Neural progenitor cell (in vitro differentiated cells): ENCODE measurements at regions not wholly inside any gene's neighbourhood (a gene's known extent, or its start where the extent isn't known, plus 50 kb on each side); places are given as distances from the start of the nearest gene placed in this dataset.

Experiments used
- DNase-seq: peaks from one replicate; pipeline ENCODE4 v3.0.0-alpha.2; 2016; ENCODE audit warnings: low spot score
- H2AFZ ChIP-seq: fragments of 200-600 bp; sonication (generic); replicated peaks from 2 replicates; pipeline ENCODE4 v1.6.1; 2016; ENCODE audit warnings: antibody characterized with exemption
- H3F3A ChIP-seq: fragments of 200-600 bp; sonication (generic); 2 replicates; pipeline ENCODE4 v1.6.1; 2016; ENCODE audit warnings: antibody characterized with exemption, low read depth
- H3K27ac ChIP-seq: fragments of 200-600 bp; sonication (generic); 2 replicates; pipeline ENCODE4 v1.5.1; 2016; ENCODE audit warnings: mild to moderate bottlenecking
- H3K27me3 ChIP-seq: fragments of 200-600 bp; sonication (generic); 2 replicates; pipeline ENCODE4 v1.6.1; 2016; ENCODE audit warnings: mild to moderate bottlenecking, moderate library complexity
- H3K36me3 ChIP-seq: fragments of 200-600 bp; sonication (generic); 2 replicates; pipeline ENCODE4 v1.5.1; 2016
- H3K4me1 ChIP-seq: fragments of 200-600 bp; sonication (generic); 2 replicates; pipeline ENCODE4 v1.6.1; 2016; ENCODE audit warnings: mixed run types
- H3K4me2 ChIP-seq: fragments of 200-600 bp; sonication (generic); 2 replicates; pipeline ENCODE4 v1.6.1; 2016
- H3K4me3 ChIP-seq: fragments of 200-600 bp; sonication (generic); 2 replicates; pipeline ENCODE4 v1.5.1; 2016
- H3K79me2 ChIP-seq: fragments of 200-600 bp; sonication (generic); 2 replicates; pipeline ENCODE4 v1.6.1; 2016; ENCODE audit warnings: low read depth
- H3K9ac ChIP-seq: fragments of 200-600 bp; sonication (generic); 2 replicates; pipeline ENCODE4 v1.6.1; 2016
- H3K9me3 ChIP-seq: fragments of 200-600 bp; sonication (generic); 2 replicates; pipeline ENCODE4 v1.5.1; 2016; ENCODE audit warnings: low read depth
- H4K20me1 ChIP-seq: fragments of 200-600 bp; sonication (generic); 2 replicates; pipeline ENCODE4 v1.6.1; 2016; ENCODE audit warnings: low read depth
- H3K27ac Mint-ChIP-seq: 3 replicates; pipeline ENCODE4 v1.8.0; 2021; ENCODE audit warnings: mixed read lengths
- H3K27me3 Mint-ChIP-seq: 2 replicates; pipeline ENCODE4 v1.8.0; 2022; ENCODE audit warnings: low read depth, mild to moderate bottlenecking, inconsistent platforms, moderate library complexity, mixed read lengths; ENCODE audit not compliant: insufficient read depth
- H3K36me3 Mint-ChIP-seq: 3 replicates; pipeline ENCODE4 v1.8.0; 2021; ENCODE audit warnings: mixed read lengths
- H3K4me1 Mint-ChIP-seq: 3 replicates; pipeline ENCODE4 v1.8.0; 2021; ENCODE audit warnings: mixed read lengths
- H3K4me3 Mint-ChIP-seq: 3 replicates; pipeline ENCODE4 v1.8.0; 2021; ENCODE audit warnings: mild to moderate bottlenecking, moderate library complexity, mixed read lengths
- H3K9me3 Mint-ChIP-seq: 3 replicates; pipeline ENCODE4 v1.8.0; 2020; ENCODE audit warnings: mixed read lengths
- EZH2 ChIP-seq: fragments of 200-600 bp; sonication (generic); IDR thresholded peaks from 2 replicates; pipeline ENCODE4 v1.6.1; 2017; ENCODE audit warnings: antibody characterized with exemption, mild to moderate bottlenecking, moderate library complexity
- EZH2phosphoT487 ChIP-seq: fragments of 200-600 bp; sonication (generic); IDR thresholded peaks from 2 replicates; pipeline ENCODE4 v1.6.1; 2017; ENCODE audit warnings: antibody characterized with exemption
- TF ChIP-seq, protein P1 (sequence below): fragments of 200-600 bp; sonication (generic); IDR thresholded peaks from 2 replicates; pipeline ENCODE4 v1.5.1; 2017; ENCODE audit warnings: antibody characterized with exemption, mild to moderate bottlenecking

DNA sequence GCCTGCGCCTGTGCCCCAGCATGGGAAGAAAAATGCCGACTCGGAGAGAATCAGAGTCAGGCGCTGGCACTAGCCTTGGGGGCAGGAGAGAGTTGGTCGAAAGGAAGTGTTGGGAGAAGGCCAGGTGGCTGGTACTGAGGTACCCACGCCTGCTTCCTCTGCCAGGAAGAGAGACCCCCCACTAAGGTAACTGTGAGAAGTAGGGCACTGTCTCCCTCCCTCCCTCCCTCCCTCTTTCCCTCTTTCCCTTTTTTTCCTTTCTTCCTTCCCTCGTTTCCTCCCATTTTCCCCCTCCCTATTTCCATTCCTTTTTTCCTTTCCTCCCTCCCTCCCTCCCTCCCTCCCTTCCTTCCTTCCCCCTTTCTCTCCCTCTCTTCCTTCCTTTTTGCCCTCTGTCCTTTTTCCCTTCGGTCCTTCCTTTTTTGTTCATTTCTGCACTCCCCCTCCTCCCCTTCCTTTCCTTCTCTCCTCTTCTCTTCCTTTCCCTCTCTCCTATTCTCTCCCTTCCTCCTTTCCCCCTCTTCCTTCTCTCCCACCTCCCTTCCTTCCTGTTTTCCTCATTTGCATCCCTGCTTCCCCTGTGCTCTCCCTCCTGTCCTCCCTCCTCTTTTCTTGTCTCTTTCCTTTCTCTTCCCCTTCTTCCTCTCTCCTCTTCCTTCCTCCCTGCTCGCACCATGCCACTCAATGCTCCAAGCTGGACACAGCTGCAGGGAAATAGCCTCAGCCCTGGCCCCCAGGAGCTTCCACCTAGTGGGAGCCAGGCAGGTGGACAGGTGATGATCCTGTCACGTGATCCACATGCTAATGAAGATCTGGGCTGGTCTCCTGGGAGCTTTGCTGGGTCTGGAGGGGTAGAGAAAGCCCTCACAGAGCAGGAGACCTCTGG, 148.0 kb downstream of the DHX35 start:
- TF ChIP-seq EZH2phosphoT487, result no peak
- TF ChIP-seq EZH2, result no peak
- TF ChIP-seq, protein P1, sequence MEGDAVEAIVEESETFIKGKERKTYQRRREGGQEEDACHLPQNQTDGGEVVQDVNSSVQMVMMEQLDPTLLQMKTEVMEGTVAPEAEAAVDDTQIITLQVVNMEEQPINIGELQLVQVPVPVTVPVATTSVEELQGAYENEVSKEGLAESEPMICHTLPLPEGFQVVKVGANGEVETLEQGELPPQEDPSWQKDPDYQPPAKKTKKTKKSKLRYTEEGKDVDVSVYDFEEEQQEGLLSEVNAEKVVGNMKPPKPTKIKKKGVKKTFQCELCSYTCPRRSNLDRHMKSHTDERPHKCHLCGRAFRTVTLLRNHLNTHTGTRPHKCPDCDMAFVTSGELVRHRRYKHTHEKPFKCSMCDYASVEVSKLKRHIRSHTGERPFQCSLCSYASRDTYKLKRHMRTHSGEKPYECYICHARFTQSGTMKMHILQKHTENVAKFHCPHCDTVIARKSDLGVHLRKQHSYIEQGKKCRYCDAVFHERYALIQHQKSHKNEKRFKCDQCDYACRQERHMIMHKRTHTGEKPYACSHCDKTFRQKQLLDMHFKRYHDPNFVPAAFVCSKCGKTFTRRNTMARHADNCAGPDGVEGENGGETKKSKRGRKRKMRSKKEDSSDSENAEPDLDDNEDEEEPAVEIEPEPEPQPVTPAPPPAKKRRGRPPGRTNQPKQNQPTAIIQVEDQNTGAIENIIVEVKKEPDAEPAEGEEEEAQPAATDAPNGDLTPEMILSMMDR, result no peak
- Mint-ChIP-seq H3K36me3 (no peaks in the 10 kb centered on the region), H3K27me3 (peaks cover 13% of the 10 kb centered on the region), H3K9me3 (no peaks in the 10 kb centered on the region), H3K4me1 (peaks cover 11% of the 10 kb centered on the region), H3K4me3 (no peak overlapping the region), H3K27ac (peak overlapping the region; percentile 27)
- Histone ChIP-seq H3K4me3 (no peak overlapping the region), H3K36me3 (no peaks in the 10 kb centered on the region), H3K9ac (no peak overlapping the region), H3K79me2 (no peaks in the 10 kb centered on the region), H3F3A (peaks cover 15% of the 10 kb centered on the region), H3K4me2 (no peak overlapping the region), H3K27me3 (no peaks in the 10 kb centered on the region), H3K4me1 (peaks cover 43% of the 10 kb centered on the region), H4K20me1 (no peaks in the 10 kb centered on the region), H3K9me3 (no peaks in the 10 kb centered on the region), H2AFZ (peak overlapping the region; percentile 65), H3K27ac (no peak overlapping the region)
- DNase-seq, result peak; percentile 24

DNA sequence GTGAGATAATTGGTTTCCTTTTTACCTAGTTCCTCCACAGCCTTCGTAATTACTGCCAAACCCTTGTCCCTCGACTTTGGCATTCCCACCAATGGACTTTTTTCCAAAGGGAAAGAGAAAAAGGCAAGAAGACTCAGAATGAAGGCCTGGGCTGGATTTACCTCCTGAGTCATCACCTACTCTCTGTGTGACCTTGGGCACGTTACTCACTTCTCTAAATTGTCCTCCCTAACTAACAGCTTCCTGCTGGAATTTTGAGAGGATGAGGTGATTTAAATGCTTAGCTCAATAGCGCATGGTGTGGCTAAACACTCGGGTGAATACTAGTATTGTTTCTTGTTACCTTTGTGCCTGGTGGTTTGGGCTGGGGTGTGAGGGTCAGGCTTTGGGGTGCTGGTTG, 146.6 kb downstream of the DHX35 start:
- no peaks in the 10 kb centered on the region for H4K20me1 ChIP-seq
- H3K4me1 Mint-ChIP-seq, result peaks cover 11% of the 10 kb centered on the region
- DNase-seq, result no peak
- H3K27me3 ChIP-seq, result no peaks in the 10 kb centered on the region
- H3K27me3 Mint-ChIP-seq, result peaks cover 13% of the 10 kb centered on the region
- TF ChIP-seq EZH2 (no peak), EZH2phosphoT487 (no peak)
- TF ChIP-seq, protein P1, result no peak
- H3K9ac ChIP-seq, result no peak overlapping the region
- H3K4me1 ChIP-seq, result peaks cover 42% of the 10 kb centered on the region
- peaks cover 15% of the 10 kb centered on the region for H3F3A ChIP-seq
- H3K36me3 Mint-ChIP-seq, result no peaks in the 10 kb centered on the region
- no peaks in the 10 kb centered on the region for H3K79me2 ChIP-seq
- no peaks in the 10 kb centered on the region for H3K9me3 ChIP-seq
- H3K27ac ChIP-seq, result no peak overlapping the region
- H2AFZ ChIP-seq, result no peak overlapping the region
- H3K9me3 Mint-ChIP-seq, result peaks cover 5% of the 10 kb centered on the region
- H3K4me3 Mint-ChIP-seq, result no peak overlapping the region
- no peak overlapping the region for H3K27ac Mint-ChIP-seq
- no peak overlapping the region for H3K4me2 ChIP-seq
- H3K4me3 ChIP-seq, result no peak overlapping the region
- H3K36me3 ChIP-seq, result no peaks in the 10 kb centered on the region

DNA sequence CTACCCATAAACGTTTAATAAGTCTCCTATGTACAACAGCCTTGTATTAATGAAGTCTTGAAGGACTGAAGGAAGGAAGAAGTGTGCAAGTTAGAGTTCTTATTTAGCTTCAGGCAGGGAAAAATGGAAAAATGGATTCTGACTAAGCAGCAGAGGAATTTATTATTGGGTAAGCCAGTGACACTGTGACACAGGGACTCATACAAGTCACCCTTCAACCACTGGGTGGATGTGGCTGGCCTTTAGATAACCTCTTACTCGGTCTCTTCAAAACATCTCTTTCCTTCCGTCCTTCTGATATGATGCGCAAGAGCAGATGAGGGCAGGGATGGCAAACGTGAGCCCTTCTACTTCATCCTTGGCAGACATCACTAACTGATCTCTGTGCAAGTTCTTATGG, 145.6 kb downstream of the DHX35 start:
- Histone ChIP-seq H3K79me2 (no peaks in the 10 kb centered on the region), H3K9me3 (no peaks in the 10 kb centered on the region), H3K27ac (no peak overlapping the region), H3K36me3 (no peaks in the 10 kb centered on the region), H3F3A (peaks cover 15% of the 10 kb centered on the region), H3K27me3 (no peaks in the 10 kb centered on the region), H3K4me1 (peaks cover 35% of the 10 kb centered on the region), H3K4me3 (no peak overlapping the region), H2AFZ (no peak overlapping the region), H4K20me1 (no peaks in the 10 kb centered on the region), H3K4me2 (no peak overlapping the region), H3K9ac (no peak overlapping the region)
- H3K4me1 Mint-ChIP-seq, result peaks cover 11% of the 10 kb centered on the region
- TF ChIP-seq EZH2phosphoT487, result no peak
- TF ChIP-seq, protein P1, result no peak
- TF ChIP-seq EZH2, result no peak
- H3K9me3 Mint-ChIP-seq, result peaks cover 9% of the 10 kb centered on the region
- peaks cover 16% of the 10 kb centered on the region for H3K27me3 Mint-ChIP-seq
- H3K36me3 Mint-ChIP-seq, result no peaks in the 10 kb centered on the region
- no peak overlapping the region for H3K27ac Mint-ChIP-seq
- DNase-seq, result no peak
- H3K4me3 Mint-ChIP-seq, result no peak overlapping the region
